Breast epithelium (tissue), 4 donors: ENCODE measurements at regions not wholly inside any gene's neighbourhood (a gene's known extent, or its start where the extent isn't known, plus 50 kb on each side); places are given as distances from the start of the nearest gene placed in this dataset.

Source experiments
- DNase-seq, 2 donors: peaks; one replicate each; pipeline ENCODE4 v3.0.0-alpha.2; 2019; ENCODE audit warnings: low spot score in 2 of 2
- H3K27ac ChIP-seq, 2 donors: fragments of 200-600 bp; sonication (generic) in 1 of 2; one replicate each; pipeline ENCODE4 v1.5.1; 2016 to 2019; ENCODE audit warnings: mild to moderate bottlenecking in 1 of 2
- H3K27me3 ChIP-seq, 2 donors: fragments of 200-600 bp; sonication (generic) in 1 of 2; one replicate each; pipeline versions ENCODE4 v1.5.1 to v1.6.0; 2017 to 2019; ENCODE audit warnings: control low read depth in 1 of 2, mild to moderate bottlenecking in 1 of 2
- H3K36me3 ChIP-seq: fragments of 200-600 bp; one replicate; pipeline ENCODE4 v1.5.1; 2019
- H3K4me1 ChIP-seq, 2 donors: fragments of 200-600 bp; sonication (generic); one replicate each; pipeline ENCODE4 v1.5.1; 2016 to 2019; ENCODE audit warnings: control low read depth in 1 of 2
- H3K4me3 ChIP-seq, 3 donors: fragments of 200-600 bp; sonication (generic); 1 replicate in 2 of 3; 2 replicates in 1 of 3; pipeline ENCODE4 v1.5.1; 2016 to 2019; ENCODE audit warnings: mild to moderate bottlenecking in 3 of 3, moderate library complexity in 2 of 3
- H3K9me3 ChIP-seq, 2 donors: fragments of 200-600 bp; sonication (generic) in 1 of 2; one replicate each; pipeline ENCODE4 v1.5.1; 2016 to 2019; ENCODE audit warnings: control low read depth in 1 of 2
- CTCF ChIP-seq, 3 donors: fragments of 450-650 bp; IDR thresholded peaks; one replicate each; pipeline ENCODE4 v1.5.1; 2016 to 2017; ENCODE audit warnings: antibody characterized with exemption in 3 of 3, mild to moderate bottlenecking in 3 of 3, moderate library complexity in 3 of 3
- POLR2A ChIP-seq: fragments of 450-650 bp; IDR thresholded peaks from one replicate; pipeline ENCODE4 v1.6.1; 2016; ENCODE audit warnings: antibody characterized with exemption, mild to moderate bottlenecking, moderate library complexity
- POLR2AphosphoS5 ChIP-seq, 3 donors: sonication (generic); formaldehyde crosslinking; IDR thresholded peaks; one replicate each; pipeline ENCODE4 v1.6.1; 2017; ENCODE audit warnings: antibody characterized with exemption in 3 of 3
- intact Hi-C: fragments of 100-400 bp; cut with DNase I; formaldehyde crosslinking; loops from one replicate; pipeline ENCODE4 v1.15.1; 2023; ENCODE audit warnings: low total_unique reads

- Histone ChIP-seq H3K4me1 (no peaks in the 10 kb centered on the region), H3K9me3 (peaks cover 0 to 3% of the 10 kb centered on the region in 2 donors), H3K27ac (no peak overlapping the region), H3K27me3 (no peaks in the 10 kb centered on the region), H3K36me3 (no peaks in the 10 kb centered on the region), H3K4me3 (no peak overlapping the region)
- intact Hi-C loops = no loop called here
- TF ChIP-seq POLR2A (no peak), CTCF (IDR thresholded peaks at IDR 0.05) (no peak), POLR2AphosphoS5 (IDR thresholded peaks at IDR 0.05) (no peak)
- no peak for DNase-seq
Observed at GRCh38 chr2:163247156-163247846, 408.7 kb upstream of the KCNH7 start.

- no peak overlapping the region for H3K4me3 ChIP-seq
- H3K27me3 ChIP-seq = no peaks in the 10 kb centered on the region
- intact Hi-C loops = no loop called here
- DNase-seq = no peak
- peaks cover 0 to 3% of the 10 kb centered on the region in 2 donors for H3K9me3 ChIP-seq
- H3K4me1 ChIP-seq = no peaks in the 10 kb centered on the region
- H3K36me3 ChIP-seq = no peaks in the 10 kb centered on the region
- TF ChIP-seq POLR2AphosphoS5 (IDR thresholded peaks at IDR 0.05) = no peak
- no peak for TF ChIP-seq CTCF (IDR thresholded peaks at IDR 0.05)
- TF ChIP-seq POLR2A = no peak
- no peak overlapping the region for H3K27ac ChIP-seq
Observed at GRCh38 chr2:163246135-163246534, 407.6 kb upstream of the KCNH7 start.

- H3K27me3 ChIP-seq = no peaks in the 10 kb centered on the region
- no peak overlapping the region for H3K4me3 ChIP-seq
- H3K4me1 ChIP-seq = no peaks in the 10 kb centered on the region
- intact Hi-C loops = no loop called here
- TF ChIP-seq CTCF (IDR thresholded peaks at IDR 0.05) (no peak), POLR2A (no peak), POLR2AphosphoS5 (IDR thresholded peaks at IDR 0.05) (no peak)
- H3K9me3 ChIP-seq = peaks cover 3 to 27% of the 10 kb centered on the region in 2 donors
- H3K27ac ChIP-seq = no peak overlapping the region
- no peak for DNase-seq
- H3K36me3 ChIP-seq = no peaks in the 10 kb centered on the region
Observed at GRCh38 chr2:163236553-163236952, 398.0 kb upstream of the KCNH7 start.

GRCh38 chr2:163231666-163232065, 393.1 kb upstream of the KCNH7 start:
- intact Hi-C loops = no loop called here
- no peak for TF ChIP-seq POLR2A
- TF ChIP-seq POLR2AphosphoS5 (IDR thresholded peaks at IDR 0.05) = no peak
- no peak for TF ChIP-seq CTCF (IDR thresholded peaks at IDR 0.05)
- no peaks in the 10 kb centered on the region for H3K36me3 ChIP-seq

GRCh38 chr2:163213661-163214081, 375.1 kb upstream of the KCNH7 start:
- DNase-seq = no peak
- Histone ChIP-seq H3K27me3 (no peaks in the 10 kb centered on the region), H3K36me3 (no peaks in the 10 kb centered on the region), H3K4me1 (no peaks in the 10 kb centered on the region), H3K27ac (peak overlapping the region in 1 of 2 donors; percentile 69), H3K9me3 (no peaks in the 10 kb centered on the region), H3K4me3 (no peak overlapping the region)
- intact Hi-C loops = no loop called here
- TF ChIP-seq CTCF (IDR thresholded peaks at IDR 0.05) = no peak
- no peak for TF ChIP-seq POLR2AphosphoS5 (IDR thresholded peaks at IDR 0.05)
- TF ChIP-seq POLR2A = no peak

More at GRCh38 chr2:163231666-163232065, 393.1 kb upstream of the KCNH7 start:
- no peak overlapping the region for H3K4me3 ChIP-seq
- no peak for DNase-seq
- H3K27ac ChIP-seq = no peak overlapping the region
- no peaks in the 10 kb centered on the region for H3K9me3 ChIP-seq
- no peaks in the 10 kb centered on the region for H3K27me3 ChIP-seq
- no peaks in the 10 kb centered on the region for H3K4me1 ChIP-seq
